T-helper 2 cell (primary cell): ENCODE measurements at regions not wholly inside any gene's neighbourhood (a gene's known extent, or its start where the extent isn't known, plus 50 kb on each side); places are given as distances from the start of the nearest gene placed in this dataset.
"Not testable (repeated sequence)": the region's sequence is repeated elsewhere in the genome, so short reads cannot be mapped to it uniquely, and the experiment has no call there.

Experiments used
- DNase-seq, 5 experiments: peaks; one replicate each; pipeline versions ENCODE4 v3.0.0 to v3.0.0-alpha.2; 2012 to 2022

DNA sequence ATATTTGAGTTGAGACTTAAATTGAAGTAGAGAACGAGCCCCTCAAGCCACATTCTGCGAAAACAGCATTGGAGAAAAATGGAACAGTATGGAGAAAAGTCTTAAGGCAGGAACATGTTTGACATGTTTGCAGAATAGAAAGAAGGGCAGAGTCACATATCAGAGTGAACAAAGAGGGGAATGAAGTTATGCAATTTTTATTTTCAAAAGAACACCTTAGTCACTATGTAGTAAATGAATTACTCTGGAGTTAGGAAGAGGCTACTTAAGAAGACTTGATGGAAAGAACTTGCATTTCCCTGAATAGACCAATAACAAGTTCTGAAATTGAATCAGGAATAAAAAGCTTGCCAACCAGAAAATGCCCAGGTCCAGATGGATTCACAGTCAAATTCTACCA lies 391.4 kb upstream of the CDH19 start:
- no peak for DNase-seq

- no peak for DNase-seq
Measured at GRCh38 chr18:66994790-66995189, 390.9 kb upstream of the CDH19 start.

- DNase-seq, result no peak
Measured at GRCh38 chr18:66993492-66993891, 389.6 kb upstream of the CDH19 start.

DNA sequence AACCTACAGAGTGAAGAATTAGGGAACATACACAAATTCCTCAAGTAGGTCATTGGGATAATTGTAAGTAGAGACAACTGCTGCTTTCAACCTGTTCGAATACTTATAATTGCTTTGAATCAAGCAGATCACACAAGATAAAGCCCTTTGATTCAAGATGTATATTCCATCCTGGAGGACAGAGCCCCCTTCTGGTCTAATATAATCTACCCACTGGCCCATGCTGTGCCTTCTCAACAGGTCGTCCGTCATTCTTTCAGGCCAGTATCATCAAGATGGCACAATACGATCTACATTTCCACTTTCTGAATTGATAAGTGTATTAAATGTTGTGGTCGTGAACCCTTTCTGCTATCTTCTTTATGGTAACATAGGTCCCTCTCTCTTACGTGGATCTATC lies 387.0 kb upstream of the CDH19 start:
- DNase-seq, result no peak

DNA sequence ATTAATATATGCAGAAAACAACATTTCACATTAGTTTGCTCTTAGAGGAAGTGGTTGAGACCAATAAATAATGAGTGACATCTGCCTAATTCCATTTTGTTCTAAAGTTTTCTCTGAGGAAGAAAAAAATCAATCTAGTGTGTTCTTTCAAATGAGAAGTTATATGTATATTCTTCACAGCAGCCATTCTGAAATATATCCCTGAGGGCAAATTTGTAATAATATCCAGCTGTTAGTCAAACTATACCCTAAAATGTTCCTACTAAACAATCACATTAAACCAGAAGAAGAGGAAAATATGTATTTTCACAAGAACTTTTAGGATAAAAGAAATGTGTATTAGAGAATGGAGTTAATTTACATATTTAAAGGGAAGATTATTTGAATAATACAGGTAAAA lies 375.1 kb upstream of the CDH19 start:
- no peak for DNase-seq

DNA sequence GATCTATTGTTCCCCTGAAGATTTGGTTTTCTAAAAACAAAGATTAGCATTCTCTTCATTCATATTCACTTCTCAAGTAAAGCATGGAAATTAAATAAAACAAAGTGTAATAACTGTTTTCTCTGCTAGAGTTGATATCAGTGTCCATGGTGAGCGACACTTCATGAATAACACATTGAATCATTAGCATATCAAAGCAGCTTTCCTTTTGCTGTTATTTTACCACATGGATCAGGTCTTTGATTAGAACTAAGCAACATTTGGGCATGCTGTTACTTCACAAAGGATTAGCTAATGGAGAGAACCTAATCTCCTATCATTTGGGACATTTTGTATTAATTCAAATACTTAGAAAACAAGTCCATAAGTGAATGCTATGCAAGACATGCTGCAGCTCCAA lies 368.8 kb upstream of the CDH19 start:
- DNase-seq, result no peak

DNA sequence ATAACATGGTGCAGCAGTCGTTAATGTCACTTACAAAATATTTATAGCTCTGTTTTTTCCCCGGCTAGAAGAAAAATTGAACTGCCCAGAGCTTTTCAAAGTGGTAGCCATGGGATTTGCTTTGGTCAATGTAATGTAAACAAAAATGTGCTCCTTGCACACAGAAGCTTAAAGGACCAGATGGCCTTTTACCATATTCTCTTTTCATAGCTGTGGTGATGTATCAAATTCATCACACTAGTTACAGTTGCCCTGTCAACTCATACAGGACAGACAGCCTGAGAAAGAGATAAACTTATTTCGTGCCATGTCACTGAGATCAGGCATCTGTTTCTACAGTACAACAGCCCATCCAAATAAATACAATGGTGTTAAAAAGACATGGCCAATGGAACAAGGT lies 368.1 kb upstream of the CDH19 start:
- no peak for DNase-seq

GRCh38 chr18:66966171-66966570 lies 362.3 kb upstream of the CDH19 start:
- DNase-seq, result no peak

- no peak for DNase-seq
Measured at GRCh38 chr18:66958309-66958708, 354.4 kb upstream of the CDH19 start.

- no peak for DNase-seq
Measured at GRCh38 chr18:66951750-66952149, 347.9 kb upstream of the CDH19 start.

GRCh38 chr18:66949419-66949818 lies 345.5 kb upstream of the CDH19 start:
- no peak for DNase-seq

- no peak for DNase-seq
Measured at GRCh38 chr18:66937546-66937945, 333.7 kb upstream of the CDH19 start.

DNA sequence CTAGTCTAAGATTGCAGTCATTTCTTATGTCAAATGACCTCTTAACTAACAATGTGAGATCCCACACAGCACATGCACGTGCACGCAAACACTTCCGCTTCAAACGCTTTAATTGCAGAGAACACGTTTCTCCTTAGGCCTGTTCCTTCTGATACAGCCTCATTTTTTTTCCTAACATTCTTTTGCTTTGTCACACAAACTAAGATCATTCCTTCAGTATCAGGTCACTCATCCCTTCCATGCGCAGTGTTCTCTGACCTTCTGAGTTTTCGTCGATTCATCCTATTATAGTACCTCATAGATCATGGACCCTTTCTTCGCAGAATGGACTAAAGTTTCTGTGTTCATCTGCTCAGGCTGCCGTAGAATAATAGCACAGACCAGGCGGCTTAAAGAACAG lies 327.1 kb upstream of the CDH19 start:
- no peak for DNase-seq

GRCh38 chr18:66916834-66917233 lies 312.9 kb upstream of the CDH19 start:
- no peak for DNase-seq

- no peak for DNase-seq
Measured at GRCh38 chr18:66900837-66901236, 296.9 kb upstream of the CDH19 start.

- no peak for DNase-seq
Measured at GRCh38 chr18:66895631-66896030, 291.7 kb upstream of the CDH19 start.

DNA sequence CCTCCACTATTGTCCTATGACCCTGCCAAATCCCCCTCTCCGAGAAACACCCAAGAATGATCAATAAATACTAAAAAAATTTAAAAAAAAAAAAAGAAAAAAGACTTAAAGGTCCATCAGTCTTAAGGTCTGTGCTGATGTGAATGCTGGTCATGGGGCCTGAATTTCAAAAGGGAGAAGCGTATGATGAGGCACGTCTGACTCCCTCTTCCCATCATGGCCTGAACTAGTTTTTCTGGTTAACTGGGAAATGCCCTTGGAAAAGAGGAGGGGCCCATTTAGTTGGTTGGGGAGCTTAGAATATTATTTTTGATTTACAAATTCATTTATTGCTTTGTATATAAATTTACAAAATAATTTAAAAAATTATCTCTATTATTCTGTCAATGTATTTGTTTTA lies 291.0 kb upstream of the CDH19 start:
- DNase-seq, result no peak

- DNase-seq, result not testable (repeated sequence)
Measured at GRCh38 chr18:66892388-66892787, 288.5 kb upstream of the CDH19 start.

GRCh38 chr18:66874812-66875474 lies 271.1 kb upstream of the CDH19 start:
- no peak for DNase-seq

- no peak for DNase-seq
Measured at GRCh38 chr18:66874375-66874774, 270.5 kb upstream of the CDH19 start.

GRCh38 chr18:66873899-66874298 lies 270.0 kb upstream of the CDH19 start:
- DNase-seq, result no peak

- no peak for DNase-seq
Measured at GRCh38 chr18:66872277-66872676, 268.4 kb upstream of the CDH19 start.

DNA sequence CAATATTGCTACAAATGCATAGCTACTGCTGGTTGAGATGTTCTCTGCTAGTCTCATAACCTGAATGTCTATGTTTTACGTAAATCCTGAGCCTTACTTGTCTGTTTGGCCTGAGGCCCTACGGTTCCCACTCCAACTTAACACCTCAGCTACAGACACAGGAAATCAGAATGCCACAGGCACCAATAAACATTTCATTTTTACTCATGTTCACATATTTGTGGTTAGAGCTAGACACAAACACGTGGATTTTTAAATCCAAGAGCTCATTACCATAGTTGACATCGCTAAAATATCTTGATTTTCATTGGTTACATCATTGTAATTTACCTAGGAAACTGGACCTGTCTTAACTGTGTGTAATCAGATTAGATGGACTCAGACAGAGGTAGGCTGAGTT lies 263.8 kb upstream of the CDH19 start:
- peak in 1 of 5 experiments; percentile 45 for DNase-seq

DNA sequence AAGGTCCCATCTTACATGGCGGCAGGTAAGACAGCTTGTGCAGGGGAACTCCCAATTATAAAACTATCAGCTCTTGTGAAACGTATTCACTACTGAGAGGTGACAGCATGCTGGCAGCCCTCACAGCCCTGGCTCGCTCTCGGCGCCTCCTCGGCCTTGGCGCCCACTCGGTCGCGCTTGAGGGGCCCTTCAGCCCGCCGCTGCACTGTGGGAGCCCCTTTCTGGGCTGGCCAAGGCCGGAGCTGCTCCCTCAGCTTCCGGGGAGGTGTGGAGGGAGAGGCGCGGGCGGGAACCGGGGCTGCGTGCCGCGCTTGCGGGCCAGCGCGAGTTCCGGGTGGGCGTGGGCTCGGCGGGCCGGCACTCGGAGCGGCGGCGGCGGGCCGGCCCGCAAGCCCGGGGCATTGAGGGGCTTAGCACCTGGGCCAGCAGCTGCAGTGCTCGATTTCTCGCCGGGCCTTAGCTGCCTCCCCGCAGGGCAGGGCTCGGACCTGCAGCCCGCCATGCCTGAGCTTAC lies 262.6 kb upstream of the CDH19 start:
- DNase-seq, result not testable (repeated sequence)

GRCh38 chr18:66838340-66838987 lies 234.6 kb upstream of the CDH19 start:
- no peak for DNase-seq
